ENCODE measurements at regions not wholly inside any gene's neighbourhood (a gene's known extent, or its start where the extent isn't known, plus 50 kb on each side); places are given as distances from the start of the nearest gene placed in this dataset.

- TF ChIP-seq EP300 (IDR thresholded peaks at IDR 0.05) (no peak), CTCF (IDR thresholded peaks at IDR 0.05) (no peak), POLR2A (IDR thresholded peaks at IDR 0.05) (no peak), POLR2AphosphoS5 (IDR thresholded peaks at IDR 0.05) (no peak)
Measured at GRCh38 chr3:162665684-162666391, 1169.2 kb downstream of the OTOL1 start.
